K562 (cell line): ENCODE measurements at regions not wholly inside any gene's neighbourhood (a gene's known extent, or its start where the extent isn't known, plus 50 kb on each side); places are given as distances from the start of the nearest gene placed in this dataset.

Experiments
- ATAC-seq: fragments of 200-7000 bp; cut with Tn5 transposase; 3 replicates; pipeline ENCODE4 v1.9.1; 2020; ENCODE audit warnings: moderate library complexity
- BruUV-seq: library from RNA; stranded (reverse); fragments of 400-500 nt; replicated peaks from 2 replicates; lab custom pipeline; 2021; lab: Mats Ljungman, UMichigan
- CTCF ChIA-PET: fragments of 300-600 bp; formaldehyde crosslinking; extraction: SDS; loops from one replicate; lab custom pipeline; 2021; ENCODE audit warnings: low intra/inter-chr PET ratio; lab: Yijun Ruan, JAX
- POLR2A ChIA-PET: fragments of 300-600, 350-650 bp; sonication (Branson Sonifier 250); formaldehyde crosslinking; extraction: SDS; loops from one replicate; lab custom pipeline; 2021; ENCODE audit warnings: antibody characterized with exemption, inconsistent platforms; lab: Yijun Ruan, JAX
- DNase-seq, 4 experiments: peaks; one replicate each; pipeline versions ENCODE4 v3.0.0 to v3.0.0-alpha.2; 2011 to 2018; ENCODE audit warnings: low spot score in 3 of 4, mixed read lengths in 3 of 4; ENCODE audit errors: extremely low read depth in 1 of 4
- FAIRE-seq: peaks from 2 replicates; lab custom pipeline; 2011; peaks lifted over from hg19 to GRCh38; lab: Jason Lieb, UNC
- H2AFZ ChIP-seq: 2 replicates; pipeline ENCODE4 v1.6.0; 2011; ENCODE audit warnings: low read depth, low read length, control low read depth, inconsistent platforms
- H3K27ac ChIP-seq: fragments of 200-600 bp; 3 replicates; pipeline ENCODE4 v1.8.0; 2011; ENCODE audit warnings: low read depth, mild to moderate bottlenecking, control low read depth, inconsistent platforms, low read length, moderate library complexity, mixed read lengths; ENCODE audit errors: extremely low read depth
- H3K27me3 ChIP-seq, 2 experiments: fragments of 300-600 bp in 1 of 2; 2 replicates in 1 of 2; 3 replicates in 1 of 2; pipeline versions ENCODE4 v1.6.0 to v1.8.0; 2011; ENCODE audit warnings: inconsistent platforms in 2 of 2, low read length in 2 of 2, mild to moderate bottlenecking in 1 of 2, mixed read lengths in 1 of 2, moderate library complexity in 1 of 2; ENCODE audit not compliant: control insufficient read depth in 2 of 2, insufficient read depth in 2 of 2
- H3K36me3 ChIP-seq: fragments of 300-600 bp; 3 replicates; pipeline ENCODE4 v1.8.0; 2011; ENCODE audit warnings: mild to moderate bottlenecking, low read length, inconsistent platforms; ENCODE audit not compliant: control insufficient read depth, insufficient read depth
- H3K4me1 ChIP-seq, 2 experiments: fragments of 200-600 bp in 1 of 2; replicated peaks in 1 of 2; 2 replicates in 1 of 2; 3 replicates in 1 of 2; pipeline versions ENCODE4 v1.5.1 to v1.8.0; 2011; ENCODE audit warnings: inconsistent platforms in 2 of 2, low read length in 2 of 2, mild to moderate bottlenecking in 1 of 2, mixed read lengths in 1 of 2, moderate library complexity in 1 of 2; ENCODE audit not compliant: control insufficient read depth in 2 of 2, insufficient read depth in 2 of 2
- H3K4me2 ChIP-seq: 2 replicates; pipeline ENCODE4 v1.6.1; 2011; ENCODE audit warnings: low read length, control low read depth, inconsistent platforms, mixed read lengths; ENCODE audit not compliant: insufficient read depth
- H3K4me3 ChIP-seq: fragments of 200-600 bp; sonication (generic), shearing (Covaris generic); 2 replicates; pipeline ENCODE4 v1.5.1; 2016; ENCODE audit warnings: control low read depth, inconsistent platforms
- H3K79me2 ChIP-seq: fragments of 200-600 bp; 3 replicates; pipeline ENCODE4 v1.8.0; 2011; ENCODE audit warnings: low read length, inconsistent platforms; ENCODE audit not compliant: control insufficient read depth, insufficient read depth
- H3K9ac ChIP-seq, 2 experiments: 2 replicates each; pipeline versions ENCODE4 v1.6.0 to v1.6.1; 2011; ENCODE audit warnings: low read depth in 2 of 2, low read length in 2 of 2, control low read depth in 1 of 2, inconsistent platforms in 1 of 2, mild to moderate bottlenecking in 1 of 2, mixed read lengths in 1 of 2; ENCODE audit not compliant: insufficient read depth in 1 of 2
- H3K9me1 ChIP-seq: one replicate; pipeline ENCODE4 v1.6.0; 2011; ENCODE audit warnings: inconsistent platforms, mild to moderate bottlenecking, low read length, moderate library complexity; ENCODE audit not compliant: control insufficient read depth, insufficient read depth
- H3K9me3 ChIP-seq: replicated peaks from 2 replicates; pipeline ENCODE4 v1.5.1; 2011; ENCODE audit warnings: low read depth, low read length, inconsistent platforms; ENCODE audit not compliant: control insufficient read depth, insufficient read depth
- H4K20me1 ChIP-seq: replicated peaks from 2 replicates; pipeline ENCODE4 v1.6.1; 2011; ENCODE audit warnings: low read length, inconsistent platforms, mixed read lengths; ENCODE audit not compliant: control insufficient read depth, insufficient read depth
- ATF7 ChIP-seq: fragments of 450-650 bp; IDR thresholded peaks from 2 replicates; pipeline ENCODE4 v1.7.1; 2014; ENCODE audit warnings: mild to moderate bottlenecking, moderate library complexity
- HDAC6 ChIP-seq: IDR thresholded peaks from 2 replicates; pipeline ENCODE4 v1.6.1; 2012; ENCODE audit warnings: low read depth, mild to moderate bottlenecking, control low read depth, inconsistent platforms, low read length, moderate library complexity
- HNRNPK ChIP-seq: fragments of 200-400 bp; formaldehyde crosslinking; IDR thresholded peaks from one replicate; pipeline ENCODE4 v1.6.1; 2018; ENCODE audit warnings: mild to moderate bottlenecking, low read depth, low read length; ENCODE audit not compliant: poor library complexity, severe bottlenecking
- KDM2B ChIP-seq: fragments of 250-450 bp; sonication (Bioruptor Pico); IDR thresholded peaks from 2 replicates; pipeline ENCODE4 v1.8.0; 2021; ENCODE audit warnings: mild to moderate bottlenecking, moderate library complexity
- MYNN ChIP-seq, 2 experiments: sonication (generic); formaldehyde crosslinking in 1 of 2; IDR thresholded peaks; 2 replicates each; pipeline versions ENCODE4 v1.5.0 to v1.6.1; 2016 to 2020; ENCODE audit warnings: antibody characterized with exemption in 1 of 2, missing genetic modification reagents in 1 of 2
- POLR3G ChIP-seq: IDR thresholded peaks from 2 replicates; pipeline ENCODE4 v1.6.1; 2011; ENCODE audit not compliant: insufficient read length, insufficient replicate concordance; ENCODE audit errors: extremely low read depth
- PPARD ChIP-seq: fragments of 250-450 bp; sonication (Bioruptor Pico); IDR thresholded peaks from 2 replicates; pipeline ENCODE4 v1.8.0; 2022; ENCODE audit warnings: inconsistent platforms, mild to moderate bottlenecking, moderate library complexity
- SP1 ChIP-seq: sonication (generic); formaldehyde crosslinking; IDR thresholded peaks from 2 replicates; pipeline ENCODE4 v1.8.1; 2022; ENCODE audit warnings: mild to moderate bottlenecking, missing genetic modification reagents
- TCFL5 ChIP-seq: fragments of 250-450 bp; sonication (Bioruptor Pico); conservative IDR thresholded peaks from 2 replicates; pipeline ENCODE4 v1.6.1; 2021; ENCODE audit warnings: mild to moderate bottlenecking, moderate library complexity, matching md5 sums
- ZNF253 ChIP-seq: fragments of 250-450 bp; sonication (Bioruptor Pico); conservative IDR thresholded peaks from 2 replicates; pipeline ENCODE4 v1.6.1; 2021; ENCODE audit warnings: mild to moderate bottlenecking
- WGBS: fragments of 100-300 bp; shearing (Covaris generic); methylation state at CpG from one replicate; pipeline ENCODE4 v1.1.6; 2016; ENCODE audit warnings: low coverage, mixed read lengths; ENCODE audit not compliant: insufficient coverage; ENCODE audit errors: missing lambda C conversion rate; 5-methylcytosine and 5-hydroxymethylcytosine counted together
- in situ Hi-C: fragments of 300-500 bp; cut with MboI; formaldehyde crosslinking; loops from 4 replicates; pipeline ENCODE4 v1.15.0; 2018; ENCODE audit warnings: inconsistent platforms, mixed read lengths
- intact Hi-C: fragments of 100-400 bp; cut with micrococcal nuclease; formaldehyde crosslinking; loops from 2 replicates; pipeline ENCODE4 v1.14.2; 2022
- TF ChIP-seq, protein P1 (sequence below): fragments of 200-400 bp; formaldehyde crosslinking; IDR thresholded peaks from 2 replicates; pipeline ENCODE4 v1.6.1; 2017; ENCODE audit warnings: mild to moderate bottlenecking, low read depth, low read length, moderate library complexity
- TF ChIP-seq, protein P2 (sequence below): fragments of 450-650 bp; formaldehyde crosslinking; IDR thresholded peaks from 2 replicates; pipeline ENCODE4 v1.4.0; 2022; ENCODE audit warnings: missing genetic modification characterization

- TF ChIP-seq, protein P1, sequence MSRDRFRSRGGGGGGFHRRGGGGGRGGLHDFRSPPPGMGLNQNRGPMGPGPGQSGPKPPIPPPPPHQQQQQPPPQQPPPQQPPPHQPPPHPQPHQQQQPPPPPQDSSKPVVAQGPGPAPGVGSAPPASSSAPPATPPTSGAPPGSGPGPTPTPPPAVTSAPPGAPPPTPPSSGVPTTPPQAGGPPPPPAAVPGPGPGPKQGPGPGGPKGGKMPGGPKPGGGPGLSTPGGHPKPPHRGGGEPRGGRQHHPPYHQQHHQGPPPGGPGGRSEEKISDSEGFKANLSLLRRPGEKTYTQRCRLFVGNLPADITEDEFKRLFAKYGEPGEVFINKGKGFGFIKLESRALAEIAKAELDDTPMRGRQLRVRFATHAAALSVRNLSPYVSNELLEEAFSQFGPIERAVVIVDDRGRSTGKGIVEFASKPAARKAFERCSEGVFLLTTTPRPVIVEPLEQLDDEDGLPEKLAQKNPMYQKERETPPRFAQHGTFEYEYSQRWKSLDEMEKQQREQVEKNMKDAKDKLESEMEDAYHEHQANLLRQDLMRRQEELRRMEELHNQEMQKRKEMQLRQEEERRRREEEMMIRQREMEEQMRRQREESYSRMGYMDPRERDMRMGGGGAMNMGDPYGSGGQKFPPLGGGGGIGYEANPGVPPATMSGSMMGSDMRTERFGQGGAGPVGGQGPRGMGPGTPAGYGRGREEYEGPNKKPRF, result no peak
- no peak for TF ChIP-seq TCFL5
- no peak for TF ChIP-seq ZNF253 (CRISPR knock-in tag)
- TF ChIP-seq, protein P2, sequence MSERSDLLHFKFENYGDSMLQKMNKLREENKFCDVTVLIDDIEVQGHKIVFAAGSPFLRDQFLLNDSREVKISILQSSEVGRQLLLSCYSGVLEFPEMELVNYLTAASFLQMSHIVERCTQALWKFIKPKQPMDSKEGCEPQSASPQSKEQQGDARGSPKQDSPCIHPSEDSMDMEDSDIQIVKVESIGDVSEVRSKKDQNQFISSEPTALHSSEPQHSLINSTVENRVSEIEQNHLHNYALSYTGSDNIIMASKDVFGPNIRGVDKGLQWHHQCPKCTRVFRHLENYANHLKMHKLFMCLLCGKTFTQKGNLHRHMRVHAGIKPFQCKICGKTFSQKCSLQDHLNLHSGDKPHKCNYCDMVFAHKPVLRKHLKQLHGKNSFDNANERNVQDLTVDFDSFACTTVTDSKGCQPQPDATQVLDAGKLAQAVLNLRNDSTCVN (CRISPR knock-in tag), result no peak
- TF ChIP-seq KDM2B (CRISPR knock-in tag), result no peak
- no peak for TF ChIP-seq PPARD (CRISPR knock-in tag)
- no peak for TF ChIP-seq POLR3G
- no peak for TF ChIP-seq HNRNPK
Measured at GRCh38 chr6:40280231-40280630, 306.9 kb downstream of the LRFN2 start (continued).

DNA sequence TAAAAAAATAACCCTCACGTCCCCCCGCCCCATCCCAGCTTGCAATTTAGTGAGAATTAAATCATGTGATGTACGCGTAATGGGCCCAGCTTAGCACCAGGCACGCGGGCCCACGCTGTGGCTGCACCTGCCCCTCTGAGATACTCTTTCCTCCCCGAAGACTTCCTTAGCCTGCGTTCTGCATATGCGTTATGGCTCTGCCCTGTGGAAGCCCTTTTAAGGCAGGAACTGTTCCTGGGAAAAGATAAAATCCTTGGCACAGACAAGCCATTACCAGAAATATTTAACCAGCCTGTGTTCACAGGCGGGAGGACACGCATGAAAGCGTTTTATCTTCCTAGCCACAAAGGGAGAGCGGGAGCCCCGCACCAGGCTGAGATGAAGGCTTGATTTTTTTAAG, 311.0 kb downstream of the LRFN2 start:
- ChIA-PET POLR2A (no interaction called here), CTCF (no interaction called here)
- Histone ChIP-seq H3K4me1 (no peaks in the 10 kb centered on the region), H3K27ac (no peak overlapping the region), H3K9me3 (no peaks in the 10 kb centered on the region), H3K27me3 (peaks cover 4 to 22% of the 10 kb centered on the region in 2 experiments; a peak in 3 of 5 replicates), H4K20me1 (no peaks in the 10 kb centered on the region; the same call in 1 of the 2 replicates), H3K9ac (no peak overlapping the region), H3K9me1 (peaks cover 3% of the 10 kb centered on the region), H3K4me3 (no peak overlapping the region), H2AFZ (no peak overlapping the region), H3K4me2 (no peak overlapping the region), H3K36me3 (no peaks in the 10 kb centered on the region), H3K79me2 (no peaks in the 10 kb centered on the region)
- no peak for ATAC-seq
- no TSS peak for BruUV-seq
- intact Hi-C loops (no loop called here), in situ Hi-C loops (no loop called here)
- 7% methylated on average over 15 of the region's 15 CpGs for WGBS
- TF ChIP-seq MYNN (IDR thresholded peaks at IDR 0.05), result no peak
- TF ChIP-seq MYNN (CRISPR knock-in tag; IDR thresholded peaks at IDR 0.05), result no peak
- no peak for TF ChIP-seq SP1 (CRISPR knock-in tag)
- TF ChIP-seq HDAC6, result no peak
- no peak for TF ChIP-seq ATF7
- FAIRE-seq, result no peak
- DNase-seq, result no peak
